ENCODE measurements at regions not wholly inside any gene's neighbourhood (a gene's known extent, or its start where the extent isn't known, plus 50 kb on each side); places are given as distances from the start of the nearest gene placed in this dataset.

DNA sequence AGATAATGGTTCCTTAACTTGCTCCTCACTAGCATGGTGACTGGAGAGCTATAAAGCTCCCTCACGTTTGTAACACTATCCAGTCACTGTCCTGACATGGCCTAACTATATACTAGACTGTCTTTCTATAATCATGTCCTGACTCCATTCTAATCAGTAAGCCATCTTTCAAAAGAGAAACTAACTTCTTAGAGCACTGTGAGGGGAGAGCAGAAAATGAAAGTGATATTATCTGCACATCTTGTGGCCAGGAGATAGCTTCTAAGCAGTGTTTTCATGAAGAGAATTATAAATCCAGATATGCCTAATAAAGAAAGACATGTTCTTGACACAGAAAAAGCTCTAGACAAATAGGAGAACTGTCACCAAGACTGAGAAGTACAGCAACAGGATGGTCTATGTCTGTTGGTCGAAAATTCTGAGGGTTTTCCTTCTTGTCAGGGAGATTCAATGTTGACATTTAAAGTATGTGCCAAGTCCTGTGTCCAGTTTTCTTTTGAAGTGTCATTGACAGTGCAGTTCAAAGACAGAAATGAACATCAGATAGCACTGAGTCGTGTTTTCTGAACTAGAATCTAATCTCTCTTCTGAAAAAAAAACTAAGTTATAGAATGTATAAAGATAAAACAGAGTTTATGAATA lies 230.6 kb upstream of the PEX5L start:
- TF ChIP-seq SMC3 (conservative IDR thresholded peaks at IDR 0.05; ENCODE audit: poor library complexity) (no peak), EP300 (conservative IDR thresholded peaks at IDR 0.05; ENCODE audit: poor library complexity, severe bottlenecking) (no peak), RAD21 (conservative IDR thresholded peaks at IDR 0.05) (no peak), POLR2AphosphoS5 (IDR thresholded peaks at IDR 0.05) (no peak), EZH2 (IDR thresholded peaks at IDR 0.05; ENCODE audit: borderline replicate concordance, insufficient read depth, low read length, poor library complexity, severe bottlenecking) (no peak), MXI1 (conservative IDR thresholded peaks at IDR 0.05; ENCODE audit: poor library complexity, severe bottlenecking) (no peak), TAF1 (IDR thresholded peaks at IDR 0.05; ENCODE audit: low read depth) (no peak)
- TF ChIP-seq, protein P1, sequence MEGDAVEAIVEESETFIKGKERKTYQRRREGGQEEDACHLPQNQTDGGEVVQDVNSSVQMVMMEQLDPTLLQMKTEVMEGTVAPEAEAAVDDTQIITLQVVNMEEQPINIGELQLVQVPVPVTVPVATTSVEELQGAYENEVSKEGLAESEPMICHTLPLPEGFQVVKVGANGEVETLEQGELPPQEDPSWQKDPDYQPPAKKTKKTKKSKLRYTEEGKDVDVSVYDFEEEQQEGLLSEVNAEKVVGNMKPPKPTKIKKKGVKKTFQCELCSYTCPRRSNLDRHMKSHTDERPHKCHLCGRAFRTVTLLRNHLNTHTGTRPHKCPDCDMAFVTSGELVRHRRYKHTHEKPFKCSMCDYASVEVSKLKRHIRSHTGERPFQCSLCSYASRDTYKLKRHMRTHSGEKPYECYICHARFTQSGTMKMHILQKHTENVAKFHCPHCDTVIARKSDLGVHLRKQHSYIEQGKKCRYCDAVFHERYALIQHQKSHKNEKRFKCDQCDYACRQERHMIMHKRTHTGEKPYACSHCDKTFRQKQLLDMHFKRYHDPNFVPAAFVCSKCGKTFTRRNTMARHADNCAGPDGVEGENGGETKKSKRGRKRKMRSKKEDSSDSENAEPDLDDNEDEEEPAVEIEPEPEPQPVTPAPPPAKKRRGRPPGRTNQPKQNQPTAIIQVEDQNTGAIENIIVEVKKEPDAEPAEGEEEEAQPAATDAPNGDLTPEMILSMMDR (IDR thresholded peaks at IDR 0.05; ENCODE audit: poor library complexity, severe bottlenecking) = no peak
- TF ChIP-seq, protein P2, sequence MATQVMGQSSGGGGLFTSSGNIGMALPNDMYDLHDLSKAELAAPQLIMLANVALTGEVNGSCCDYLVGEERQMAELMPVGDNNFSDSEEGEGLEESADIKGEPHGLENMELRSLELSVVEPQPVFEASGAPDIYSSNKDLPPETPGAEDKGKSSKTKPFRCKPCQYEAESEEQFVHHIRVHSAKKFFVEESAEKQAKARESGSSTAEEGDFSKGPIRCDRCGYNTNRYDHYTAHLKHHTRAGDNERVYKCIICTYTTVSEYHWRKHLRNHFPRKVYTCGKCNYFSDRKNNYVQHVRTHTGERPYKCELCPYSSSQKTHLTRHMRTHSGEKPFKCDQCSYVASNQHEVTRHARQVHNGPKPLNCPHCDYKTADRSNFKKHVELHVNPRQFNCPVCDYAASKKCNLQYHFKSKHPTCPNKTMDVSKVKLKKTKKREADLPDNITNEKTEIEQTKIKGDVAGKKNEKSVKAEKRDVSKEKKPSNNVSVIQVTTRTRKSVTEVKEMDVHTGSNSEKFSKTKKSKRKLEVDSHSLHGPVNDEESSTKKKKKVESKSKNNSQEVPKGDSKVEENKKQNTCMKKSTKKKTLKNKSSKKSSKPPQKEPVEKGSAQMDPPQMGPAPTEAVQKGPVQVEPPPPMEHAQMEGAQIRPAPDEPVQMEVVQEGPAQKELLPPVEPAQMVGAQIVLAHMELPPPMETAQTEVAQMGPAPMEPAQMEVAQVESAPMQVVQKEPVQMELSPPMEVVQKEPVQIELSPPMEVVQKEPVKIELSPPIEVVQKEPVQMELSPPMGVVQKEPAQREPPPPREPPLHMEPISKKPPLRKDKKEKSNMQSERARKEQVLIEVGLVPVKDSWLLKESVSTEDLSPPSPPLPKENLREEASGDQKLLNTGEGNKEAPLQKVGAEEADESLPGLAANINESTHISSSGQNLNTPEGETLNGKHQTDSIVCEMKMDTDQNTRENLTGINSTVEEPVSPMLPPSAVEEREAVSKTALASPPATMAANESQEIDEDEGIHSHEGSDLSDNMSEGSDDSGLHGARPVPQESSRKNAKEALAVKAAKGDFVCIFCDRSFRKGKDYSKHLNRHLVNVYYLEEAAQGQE (IDR thresholded peaks at IDR 0.05; ENCODE audit: borderline replicate concordance) = no peak
- no peak overlapping the region for H3K27ac ChIP-seq (ENCODE audit: low read length)
- no peaks in the 10 kb centered on the region for H3F3A ChIP-seq (ENCODE audit: insufficient read depth, low read length, poor library complexity, severe bottlenecking)
- H3K9me3 ChIP-seq (ENCODE audit: low read length) = no peaks in the 10 kb centered on the region
- H3K27me3 ChIP-seq (ENCODE audit: insufficient read depth, low read depth, low read length) = no peaks in the 10 kb centered on the region
- no peaks in the 10 kb centered on the region for H3K9me2 ChIP-seq (ENCODE audit: insufficient read depth, low read length)
- no peak overlapping the region for H3K9ac ChIP-seq (ENCODE audit: low read length)
- H3K4me2 ChIP-seq (ENCODE audit: low read length) = no peak overlapping the region
- H3K4me3 ChIP-seq (ENCODE audit: low read length) = no peak overlapping the region
- no peaks in the 10 kb centered on the region for H3K36me3 ChIP-seq (ENCODE audit: insufficient read depth, low read length)
- no peaks in the 10 kb centered on the region for H4K20me1 ChIP-seq (ENCODE audit: insufficient read depth)
- H2AFZ ChIP-seq (ENCODE audit: low read depth, low read length) = no peak overlapping the region
- H3K79me2 ChIP-seq (replicated peaks; ENCODE audit: insufficient read depth, low read length) = no peaks in the 10 kb centered on the region

DNA sequence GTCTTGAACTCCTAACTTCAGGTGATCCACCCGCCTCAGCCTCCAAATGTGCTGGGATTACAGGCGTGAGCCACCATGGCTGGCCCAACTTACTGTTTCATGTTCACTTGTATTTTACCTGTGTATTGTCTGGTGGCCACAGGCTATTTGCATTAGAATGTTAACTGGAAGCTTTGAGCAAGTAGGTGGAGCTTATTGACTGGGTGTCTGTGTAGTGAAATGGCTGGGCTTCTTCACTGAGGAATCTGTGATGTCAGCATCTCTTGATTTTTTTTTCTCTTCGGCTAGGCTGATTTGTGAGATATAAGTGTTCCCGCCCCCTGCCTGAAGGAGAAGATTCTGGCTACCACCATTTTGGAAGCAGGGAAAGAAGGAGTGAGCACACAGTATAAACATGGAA lies 237.8 kb upstream of the PEX5L start:
- no peak overlapping the region for H3K4me2 ChIP-seq (ENCODE audit: low read length)
- no peaks in the 10 kb centered on the region for H4K20me1 ChIP-seq (ENCODE audit: insufficient read depth)
- no peak overlapping the region for H2AFZ ChIP-seq (ENCODE audit: low read depth, low read length)
- no peaks in the 10 kb centered on the region for H3F3A ChIP-seq (ENCODE audit: insufficient read depth, low read length, poor library complexity, severe bottlenecking)
- no peak overlapping the region for H3K4me3 ChIP-seq (ENCODE audit: low read length)
- no peaks in the 10 kb centered on the region for H3K9me3 ChIP-seq (ENCODE audit: low read length)
- no peaks in the 10 kb centered on the region for H3K36me3 ChIP-seq (ENCODE audit: insufficient read depth, low read length)
- H3K79me2 ChIP-seq (replicated peaks; ENCODE audit: insufficient read depth, low read length) = no peaks in the 10 kb centered on the region
- TF ChIP-seq SMC3 (conservative IDR thresholded peaks at IDR 0.05; ENCODE audit: poor library complexity) (no peak), TAF1 (IDR thresholded peaks at IDR 0.05; ENCODE audit: low read depth) (no peak), EZH2 (IDR thresholded peaks at IDR 0.05; ENCODE audit: borderline replicate concordance, insufficient read depth, low read length, poor library complexity, severe bottlenecking) (no peak), MXI1 (conservative IDR thresholded peaks at IDR 0.05; ENCODE audit: poor library complexity, severe bottlenecking) (no peak), EP300 (conservative IDR thresholded peaks at IDR 0.05; ENCODE audit: poor library complexity, severe bottlenecking) (no peak), POLR2AphosphoS5 (IDR thresholded peaks at IDR 0.05) (no peak), RAD21 (conservative IDR thresholded peaks at IDR 0.05) (no peak)
- TF ChIP-seq, protein P2 (IDR thresholded peaks at IDR 0.05; ENCODE audit: borderline replicate concordance) = no peak
- TF ChIP-seq, protein P1 (IDR thresholded peaks at IDR 0.05; ENCODE audit: poor library complexity, severe bottlenecking) = no peak
- H3K9ac ChIP-seq (ENCODE audit: low read length) = no peak overlapping the region
- no peaks in the 10 kb centered on the region for H3K9me2 ChIP-seq (ENCODE audit: insufficient read depth, low read length)
- no peaks in the 10 kb centered on the region for H3K27me3 ChIP-seq (ENCODE audit: insufficient read depth, low read depth, low read length)
- no peak overlapping the region for H3K27ac ChIP-seq (ENCODE audit: low read length)
